SK-N-SH (cell line): ENCODE measurements at regions not wholly inside any gene's neighbourhood (a gene's known extent, or its start where the extent isn't known, plus 50 kb on each side); places are given as distances from the start of the nearest gene placed in this dataset.

ENCODE experiments used
- EP300 ChIP-seq, 2 experiments: IDR thresholded peaks; 2 replicates each; pipeline versions ENCODE4 v1.4.0 to v1.6.1; 2012; ENCODE audit warnings: borderline replicate concordance in 1 of 2, low read depth in 1 of 2, low read length in 1 of 2
- JUND ChIP-seq: IDR thresholded peaks from 2 replicates; pipeline ENCODE4 v1.4.0; 2012
- TAF1 ChIP-seq: IDR thresholded peaks from 2 replicates; pipeline ENCODE4 v1.6.1; 2012; ENCODE audit warnings: low read depth, mild to moderate bottlenecking, low read length, moderate library complexity, borderline replicate concordance
- TF ChIP-seq, protein P1 (sequence below): IDR thresholded peaks from 2 replicates; pipeline ENCODE4 v1.4.0; 2012; ENCODE audit warnings: low read depth, borderline replicate concordance

DNA sequence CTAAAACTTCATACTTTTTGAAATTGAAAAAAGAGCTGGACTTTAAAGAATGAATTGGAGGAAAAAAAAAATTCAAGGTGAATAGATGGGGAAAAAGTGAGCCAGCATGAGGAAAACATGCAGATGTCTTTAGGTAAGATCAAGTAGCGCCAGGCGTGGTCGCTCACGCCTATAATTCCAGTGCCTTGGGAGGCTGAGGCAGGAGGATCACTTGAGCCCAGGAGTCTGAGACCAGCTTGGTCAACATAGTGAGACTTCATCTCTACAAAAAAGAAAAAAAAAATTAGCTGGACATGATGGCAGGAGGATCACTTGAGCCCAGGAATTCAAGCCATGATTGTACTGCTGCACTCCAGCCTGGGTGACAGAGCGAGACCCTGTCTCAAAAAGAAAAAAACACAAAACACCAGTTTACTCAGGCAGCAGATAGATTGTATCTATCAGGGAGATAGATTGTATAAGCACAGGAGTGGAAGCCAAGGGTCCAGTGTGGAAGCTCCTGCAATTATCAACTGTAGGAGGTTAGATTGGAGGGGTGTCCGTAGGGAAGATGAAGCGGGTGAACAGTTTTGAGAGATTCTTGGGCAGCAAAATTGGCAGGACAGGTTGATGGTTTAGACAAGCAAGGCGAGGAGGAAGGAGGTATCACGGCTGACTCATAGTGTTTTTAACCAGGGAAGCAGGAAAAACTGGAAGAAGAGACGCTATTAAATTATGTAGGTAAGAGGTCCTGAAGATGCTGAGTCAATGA lies 97.6 kb upstream of the ZNF217 start:
- no peak for TF ChIP-seq EP300 (IDR thresholded peaks at IDR 0.05; ENCODE audit: borderline replicate concordance in 1 of 2, low read depth in 1 of 2, low read length in 1 of 2)
- TF ChIP-seq TAF1, result no peak
- TF ChIP-seq, protein P1, sequence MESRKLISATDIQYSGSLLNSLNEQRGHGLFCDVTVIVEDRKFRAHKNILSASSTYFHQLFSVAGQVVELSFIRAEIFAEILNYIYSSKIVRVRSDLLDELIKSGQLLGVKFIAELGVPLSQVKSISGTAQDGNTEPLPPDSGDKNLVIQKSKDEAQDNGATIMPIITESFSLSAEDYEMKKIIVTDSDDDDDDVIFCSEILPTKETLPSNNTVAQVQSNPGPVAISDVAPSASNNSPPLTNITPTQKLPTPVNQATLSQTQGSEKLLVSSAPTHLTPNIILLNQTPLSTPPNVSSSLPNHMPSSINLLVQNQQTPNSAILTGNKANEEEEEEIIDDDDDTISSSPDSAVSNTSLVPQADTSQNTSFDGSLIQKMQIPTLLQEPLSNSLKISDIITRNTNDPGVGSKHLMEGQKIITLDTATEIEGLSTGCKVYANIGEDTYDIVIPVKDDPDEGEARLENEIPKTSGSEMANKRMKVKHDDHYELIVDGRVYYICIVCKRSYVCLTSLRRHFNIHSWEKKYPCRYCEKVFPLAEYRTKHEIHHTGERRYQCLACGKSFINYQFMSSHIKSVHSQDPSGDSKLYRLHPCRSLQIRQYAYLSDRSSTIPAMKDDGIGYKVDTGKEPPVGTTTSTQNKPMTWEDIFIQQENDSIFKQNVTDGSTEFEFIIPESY, result no peak
- no peak for TF ChIP-seq JUND
